ENCODE measurements at regions not wholly inside any gene's neighbourhood (a gene's known extent, or its start where the extent isn't known, plus 50 kb on each side); places are given as distances from the start of the nearest gene placed in this dataset.

DNA sequence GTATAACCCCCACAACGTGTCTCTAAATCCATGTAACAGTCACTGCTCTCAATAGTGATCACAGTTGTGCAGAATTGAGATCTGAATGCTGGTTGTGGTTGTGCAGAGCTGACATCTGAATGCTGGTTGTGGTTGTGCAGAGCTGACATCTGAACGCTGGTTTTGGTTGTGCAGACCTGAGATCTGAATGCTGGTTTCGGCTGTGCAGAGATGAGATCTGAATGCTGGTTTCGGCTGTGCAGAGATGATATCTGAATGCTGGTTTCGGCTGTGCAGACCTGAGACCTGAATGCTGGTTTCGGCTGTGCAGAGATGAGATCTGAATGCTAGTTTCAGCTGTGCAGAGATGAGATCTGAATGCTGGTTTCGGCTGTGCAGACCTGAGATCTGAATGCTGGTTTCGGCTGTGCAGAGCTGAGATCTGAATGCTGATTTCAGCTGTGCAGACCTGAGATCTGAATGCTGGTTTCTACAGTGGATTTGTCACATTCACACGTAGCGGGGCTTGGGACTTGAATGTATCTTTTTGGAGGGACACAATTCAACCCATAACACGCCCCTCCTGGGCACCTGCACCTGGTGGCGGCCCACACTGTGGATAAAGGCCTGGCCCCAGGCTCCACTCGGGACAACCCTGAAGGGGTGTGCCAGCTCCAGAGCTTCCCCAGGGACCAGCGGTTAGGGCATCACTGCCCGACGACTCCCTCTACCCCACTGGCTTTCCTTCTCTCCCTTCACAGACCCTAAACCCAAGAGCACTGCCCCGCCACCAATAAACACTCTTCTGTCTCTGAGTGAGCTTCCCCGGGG, 51.1 kb upstream of the SLC66A3 start:
- TF ChIP-seq, protein P1, sequence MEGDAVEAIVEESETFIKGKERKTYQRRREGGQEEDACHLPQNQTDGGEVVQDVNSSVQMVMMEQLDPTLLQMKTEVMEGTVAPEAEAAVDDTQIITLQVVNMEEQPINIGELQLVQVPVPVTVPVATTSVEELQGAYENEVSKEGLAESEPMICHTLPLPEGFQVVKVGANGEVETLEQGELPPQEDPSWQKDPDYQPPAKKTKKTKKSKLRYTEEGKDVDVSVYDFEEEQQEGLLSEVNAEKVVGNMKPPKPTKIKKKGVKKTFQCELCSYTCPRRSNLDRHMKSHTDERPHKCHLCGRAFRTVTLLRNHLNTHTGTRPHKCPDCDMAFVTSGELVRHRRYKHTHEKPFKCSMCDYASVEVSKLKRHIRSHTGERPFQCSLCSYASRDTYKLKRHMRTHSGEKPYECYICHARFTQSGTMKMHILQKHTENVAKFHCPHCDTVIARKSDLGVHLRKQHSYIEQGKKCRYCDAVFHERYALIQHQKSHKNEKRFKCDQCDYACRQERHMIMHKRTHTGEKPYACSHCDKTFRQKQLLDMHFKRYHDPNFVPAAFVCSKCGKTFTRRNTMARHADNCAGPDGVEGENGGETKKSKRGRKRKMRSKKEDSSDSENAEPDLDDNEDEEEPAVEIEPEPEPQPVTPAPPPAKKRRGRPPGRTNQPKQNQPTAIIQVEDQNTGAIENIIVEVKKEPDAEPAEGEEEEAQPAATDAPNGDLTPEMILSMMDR (IDR thresholded peaks at IDR 0.05): no peak
- no peak for TF ChIP-seq RFX5 (IDR thresholded peaks at IDR 0.05; ENCODE audit: low read length)

All from SK-N-SH (cell line).